HUES6 (cell line): ENCODE measurements at regions not wholly inside any gene's neighbourhood (a gene's known extent, or its start where the extent isn't known, plus 50 kb on each side); places are given as distances from the start of the nearest gene placed in this dataset.
"Not testable (repeated sequence)": the region's sequence is repeated elsewhere in the genome, so short reads cannot be mapped to it uniquely, and the experiment has no call there.

Experiments
- H3K27ac ChIP-seq: 2 replicates; pipeline ENCODE4 v1.7.0; 2013; ENCODE audit warnings: low read depth, mild to moderate bottlenecking, low read length, inconsistent platforms
- H3K27me3 ChIP-seq: 2 replicates; pipeline ENCODE4 v1.6.1; 2013; ENCODE audit warnings: low read length; ENCODE audit not compliant: control insufficient read depth, insufficient read depth
- H3K36me3 ChIP-seq: 2 replicates; pipeline ENCODE4 v1.6.1; 2013; ENCODE audit warnings: low read length; ENCODE audit not compliant: control insufficient read depth, insufficient read depth
- H3K4me1 ChIP-seq: 2 replicates; pipeline ENCODE4 v1.6.1; 2013; ENCODE audit warnings: low read length; ENCODE audit not compliant: control insufficient read depth, insufficient read depth
- H3K4me3 ChIP-seq: 2 replicates; pipeline ENCODE4 v1.5.1; 2013; ENCODE audit warnings: low read depth, low read length
- H3K9ac ChIP-seq: one replicate; pipeline ENCODE4 v1.6.1; 2013; ENCODE audit warnings: mild to moderate bottlenecking, low read length
- H3K9me3 ChIP-seq: 2 replicates; pipeline ENCODE4 v1.6.1; 2013; ENCODE audit warnings: low read depth, low read length; ENCODE audit not compliant: control insufficient read depth, insufficient read depth

DNA sequence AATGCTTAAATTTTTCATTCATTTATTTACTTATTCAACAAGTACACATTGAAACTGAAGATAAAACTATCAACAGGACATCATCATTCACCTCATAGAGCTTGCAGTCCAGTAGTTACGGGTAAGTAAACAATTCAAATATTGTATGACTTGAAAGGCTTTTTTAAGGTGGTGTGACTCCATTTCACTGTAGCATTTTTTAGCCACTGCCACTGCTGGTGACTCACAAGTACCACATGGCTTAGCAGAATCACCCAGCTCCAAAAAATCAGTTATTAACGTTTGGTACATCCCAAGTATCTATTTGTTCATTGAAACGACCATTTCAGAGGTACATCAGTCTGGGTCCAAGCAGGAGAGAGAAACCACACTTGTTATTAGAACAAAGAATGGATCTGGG is 427.9 kb upstream of the DDI1 start:
- no peak overlapping the region for H3K4me3 ChIP-seq
- no peaks in the 10 kb centered on the region; the same call in 1 of the 2 replicates for H3K9me3 ChIP-seq
- no peaks in the 10 kb centered on the region for H3K27me3 ChIP-seq
- no peak overlapping the region for H3K27ac ChIP-seq
- H3K4me1 ChIP-seq = no peaks in the 10 kb centered on the region; the same call in 1 of the 2 replicates
- no peak overlapping the region for H3K9ac ChIP-seq
- H3K36me3 ChIP-seq = no peaks in the 10 kb centered on the region

DNA sequence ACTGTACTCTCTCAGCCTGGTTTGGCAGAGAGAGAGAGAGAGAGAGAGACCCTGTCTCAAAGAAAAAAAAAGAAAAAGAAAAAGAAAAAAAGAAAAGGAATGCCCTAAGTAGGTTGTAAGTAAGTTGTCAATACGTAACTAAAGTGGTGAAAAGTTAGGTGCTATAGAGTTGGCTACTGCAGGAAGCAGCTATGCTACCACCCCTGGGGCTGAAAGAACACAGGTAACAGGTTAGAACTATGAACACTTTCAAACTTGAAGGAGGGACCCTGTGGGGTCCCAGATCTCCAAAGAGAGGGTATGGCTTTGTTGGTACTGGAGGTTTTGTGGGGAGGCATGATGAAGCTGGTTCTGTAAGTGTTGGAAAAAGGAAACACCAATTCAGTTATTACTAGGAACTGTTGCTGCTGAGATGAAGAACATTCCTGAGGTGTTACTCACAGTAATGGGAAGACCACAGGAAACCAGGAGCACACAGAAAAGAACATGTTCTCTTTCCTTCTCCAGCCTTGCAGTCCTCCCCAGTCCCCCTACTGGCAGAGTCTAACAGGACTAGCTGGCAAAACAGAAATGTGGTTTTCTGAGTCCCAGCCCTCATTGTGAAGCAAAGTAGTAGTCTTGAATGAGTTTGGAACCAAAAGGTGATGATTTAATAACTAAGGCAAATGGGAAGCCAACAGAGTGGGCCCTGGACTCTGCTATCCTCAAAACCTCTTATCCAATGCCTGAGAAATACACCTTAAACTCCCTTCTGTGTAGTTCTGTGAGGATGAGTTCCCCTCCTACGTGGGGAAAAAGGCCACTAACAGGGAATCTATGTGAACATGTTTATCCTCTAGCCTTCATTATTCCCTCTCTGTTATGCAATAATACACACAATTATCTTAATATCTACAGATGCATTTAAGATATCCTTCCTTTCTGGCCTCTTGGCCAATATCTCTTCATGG is 427.0 kb upstream of the DDI1 start:
- Histone ChIP-seq H3K9ac (no peak overlapping the region), H3K9me3 (no peaks in the 10 kb centered on the region; the same call in 1 of the 2 replicates), H3K4me1 (no peaks in the 10 kb centered on the region; the same call in 1 of the 2 replicates), H3K36me3 (no peaks in the 10 kb centered on the region), H3K27me3 (no peaks in the 10 kb centered on the region), H3K27ac (no peak overlapping the region), H3K4me3 (no peak overlapping the region)

DNA sequence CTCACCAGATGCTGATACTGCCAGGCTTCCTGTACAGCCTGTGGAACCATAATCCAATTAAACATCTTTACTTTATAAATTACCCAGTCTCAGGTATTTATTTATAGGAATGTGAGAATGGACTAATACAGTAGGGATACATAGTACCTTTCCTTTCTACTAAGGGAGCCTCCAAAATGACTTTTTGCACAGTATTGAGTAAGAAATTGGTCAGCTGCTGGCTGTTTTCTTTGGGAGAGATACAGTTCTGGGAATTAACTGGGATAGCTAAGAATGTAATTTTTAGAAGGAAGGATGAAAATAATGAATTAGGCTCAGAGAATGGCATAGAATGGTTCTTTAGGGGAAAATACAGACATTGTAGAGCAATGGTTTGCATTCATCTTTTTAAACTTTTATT is 426.0 kb upstream of the DDI1 start:
- H3K36me3 ChIP-seq = no peaks in the 10 kb centered on the region
- no peak overlapping the region for H3K4me3 ChIP-seq
- H3K9me3 ChIP-seq = no peaks in the 10 kb centered on the region; the same call in 1 of the 2 replicates
- H3K9ac ChIP-seq = no peak overlapping the region
- H3K27ac ChIP-seq = no peak overlapping the region
- no peaks in the 10 kb centered on the region for H3K27me3 ChIP-seq
- no peaks in the 10 kb centered on the region; the same call in 1 of the 2 replicates for H3K4me1 ChIP-seq

DNA sequence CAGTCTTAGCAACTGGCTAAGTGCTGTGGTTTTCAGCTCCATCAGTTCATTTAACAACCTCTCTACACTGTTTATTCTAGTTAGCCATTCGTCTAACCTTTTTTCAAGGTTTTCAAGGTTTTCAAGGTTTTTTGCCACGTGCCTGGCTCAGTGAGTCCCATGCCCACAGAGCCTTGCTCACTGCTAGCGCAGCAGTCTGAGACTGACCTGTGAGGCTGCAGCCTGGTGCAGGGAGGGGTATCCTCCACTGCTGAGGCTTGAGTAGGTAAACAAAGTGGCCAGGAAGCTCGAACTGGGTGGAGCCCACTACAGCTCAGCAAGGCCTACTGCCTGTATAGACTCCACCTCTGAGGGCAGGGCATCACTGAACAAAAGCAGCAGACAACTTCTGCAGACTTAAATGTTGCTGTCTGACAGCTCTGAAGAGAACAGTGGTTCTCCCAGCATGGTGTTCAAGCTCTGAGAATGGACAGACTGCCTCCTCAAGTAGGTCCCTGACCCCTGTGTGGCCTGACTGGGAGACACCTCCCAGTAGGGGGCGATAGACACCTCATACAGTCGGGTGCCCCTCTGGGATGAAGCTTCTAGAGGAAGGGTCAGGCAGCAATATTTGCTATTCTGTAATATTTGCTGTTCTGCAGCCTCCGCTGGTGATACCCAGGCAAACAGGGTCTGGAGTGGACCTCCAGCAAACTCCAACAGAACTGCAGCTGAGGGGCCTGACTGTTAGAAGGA is 424.7 kb upstream of the DDI1 start:
- not testable (repeated sequence) for H3K9ac ChIP-seq, H3K4me1 ChIP-seq, H3K27me3 ChIP-seq

DNA sequence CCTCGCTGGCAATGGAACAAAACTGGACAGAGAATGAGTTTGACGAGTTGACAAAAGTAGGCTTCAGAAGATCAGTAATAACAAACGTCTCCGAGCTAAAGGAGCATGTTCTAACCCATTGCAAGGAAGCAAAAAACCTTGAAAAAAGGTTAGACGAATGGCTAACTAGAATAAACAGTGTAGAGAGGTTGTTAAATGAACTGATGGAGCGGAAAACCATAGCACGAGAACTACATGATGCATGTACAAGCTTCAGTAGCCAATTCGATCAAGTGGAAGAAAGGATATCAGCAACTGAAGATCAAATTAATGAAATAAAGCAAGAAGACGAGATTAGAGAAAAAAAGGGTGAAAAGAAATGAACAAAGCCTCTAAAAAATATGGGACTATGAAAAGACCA is 424.0 kb upstream of the DDI1 start:
- H3K27me3 ChIP-seq, H3K9me3 ChIP-seq, H3K4me3 ChIP-seq, H3K36me3 ChIP-seq, H3K9ac ChIP-seq, H3K4me1 ChIP-seq, H3K27ac ChIP-seq: not testable (repeated sequence)

More for the DNA sequence above, 424.7 kb upstream of the DDI1 start:
- H3K36me3 ChIP-seq, H3K27ac ChIP-seq, H3K4me3 ChIP-seq, H3K9me3 ChIP-seq: not testable (repeated sequence)

DNA sequence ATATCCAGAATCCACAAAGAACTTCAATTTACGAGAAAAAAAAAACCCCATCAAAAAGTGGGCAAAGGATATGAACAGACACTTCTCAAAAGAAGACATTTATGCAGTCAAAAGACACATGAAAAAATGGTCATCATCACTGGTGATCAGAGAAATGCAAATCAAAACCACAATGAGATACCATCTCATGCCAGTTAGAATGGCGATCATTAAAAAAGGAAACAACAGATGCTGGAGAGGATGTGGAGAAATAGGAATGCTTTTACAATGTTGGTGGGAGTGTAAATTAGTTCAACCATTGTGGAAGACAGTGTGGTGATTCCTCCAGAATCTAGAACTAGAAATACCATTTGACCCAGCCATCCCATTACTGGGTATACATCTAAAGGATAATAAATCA is 419.9 kb upstream of the DDI1 start:
- H3K36me3 ChIP-seq, H3K27me3 ChIP-seq, H3K4me1 ChIP-seq, H3K9ac ChIP-seq, H3K4me3 ChIP-seq, H3K9me3 ChIP-seq, H3K27ac ChIP-seq: not testable (repeated sequence)

DNA sequence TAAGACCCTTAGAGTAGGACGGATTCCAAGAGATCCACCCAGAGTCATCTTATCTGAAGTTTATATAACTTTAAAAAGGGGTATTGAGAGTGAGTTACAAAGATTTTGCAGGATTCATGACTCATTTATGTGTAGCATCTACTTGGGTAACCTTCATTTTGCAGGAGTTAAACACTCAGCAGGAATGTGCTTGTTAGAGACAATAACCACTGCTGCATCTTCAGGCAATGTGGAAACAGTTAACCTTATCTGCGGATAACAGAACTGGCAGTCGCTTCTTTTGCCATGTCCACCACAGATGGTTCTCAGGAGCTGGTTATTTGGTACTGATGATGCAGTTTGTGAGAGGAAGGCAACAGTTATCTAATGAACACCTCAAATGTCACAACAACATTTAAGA is 417.9 kb upstream of the DDI1 start:
- no peak overlapping the region for H3K27ac ChIP-seq
- H3K9ac ChIP-seq = no peak overlapping the region
- no peaks in the 10 kb centered on the region for H3K27me3 ChIP-seq
- H3K36me3 ChIP-seq = no peaks in the 10 kb centered on the region
- no peak overlapping the region for H3K4me3 ChIP-seq
- no peaks in the 10 kb centered on the region for H3K9me3 ChIP-seq
- no peaks in the 10 kb centered on the region for H3K4me1 ChIP-seq

DNA sequence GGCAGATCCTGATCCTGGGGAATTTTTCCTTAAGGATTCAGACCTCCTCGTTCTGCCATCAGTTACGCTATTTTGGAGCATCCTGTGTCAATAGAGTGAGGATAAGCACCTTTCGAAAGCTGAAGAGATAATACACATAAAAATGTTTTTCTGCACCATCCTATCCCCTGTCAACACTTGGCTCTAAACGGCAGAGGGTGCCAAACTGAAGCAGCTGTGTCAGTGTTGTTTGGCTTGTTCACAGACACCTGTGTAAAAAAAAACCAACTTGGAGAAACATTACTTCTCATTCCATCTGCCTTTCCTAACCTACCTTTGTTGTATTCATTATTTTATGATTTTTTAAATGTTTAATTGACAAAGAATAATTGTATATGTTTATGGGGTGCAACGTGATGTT is 417.0 kb upstream of the DDI1 start:
- H3K27ac ChIP-seq = no peak overlapping the region
- no peaks in the 10 kb centered on the region for H3K27me3 ChIP-seq
- H3K4me1 ChIP-seq = no peaks in the 10 kb centered on the region
- no peak overlapping the region for H3K4me3 ChIP-seq
- H3K9ac ChIP-seq = no peak overlapping the region
- no peaks in the 10 kb centered on the region for H3K36me3 ChIP-seq
- H3K9me3 ChIP-seq = no peaks in the 10 kb centered on the region

DNA sequence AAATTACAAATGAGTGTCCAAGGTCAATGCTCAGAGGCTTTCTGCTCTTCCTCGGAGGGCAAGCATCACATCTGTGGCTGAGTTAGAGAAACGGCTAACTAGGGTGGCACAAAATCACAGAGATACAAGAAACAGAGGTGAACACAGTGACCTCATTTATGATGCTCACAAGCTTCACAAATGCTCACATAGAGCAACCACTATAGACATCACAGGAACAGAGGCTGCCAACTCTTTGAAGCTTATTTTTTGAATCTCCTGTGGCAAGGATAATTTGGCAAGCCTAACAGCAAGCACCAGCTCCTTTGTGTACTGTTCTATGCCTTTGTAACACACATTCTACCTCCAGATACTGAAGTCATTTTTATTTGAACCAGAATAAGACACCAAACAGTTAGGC is 416.5 kb upstream of the DDI1 start:
- H3K9ac ChIP-seq = no peak overlapping the region
- no peaks in the 10 kb centered on the region for H3K27me3 ChIP-seq
- peaks cover 1% of the 10 kb centered on the region; the same call in 1 of the 2 replicates for H3K4me1 ChIP-seq
- H3K36me3 ChIP-seq = no peaks in the 10 kb centered on the region
- H3K4me3 ChIP-seq = no peak overlapping the region
- no peak overlapping the region for H3K27ac ChIP-seq
- no peaks in the 10 kb centered on the region for H3K9me3 ChIP-seq

DNA sequence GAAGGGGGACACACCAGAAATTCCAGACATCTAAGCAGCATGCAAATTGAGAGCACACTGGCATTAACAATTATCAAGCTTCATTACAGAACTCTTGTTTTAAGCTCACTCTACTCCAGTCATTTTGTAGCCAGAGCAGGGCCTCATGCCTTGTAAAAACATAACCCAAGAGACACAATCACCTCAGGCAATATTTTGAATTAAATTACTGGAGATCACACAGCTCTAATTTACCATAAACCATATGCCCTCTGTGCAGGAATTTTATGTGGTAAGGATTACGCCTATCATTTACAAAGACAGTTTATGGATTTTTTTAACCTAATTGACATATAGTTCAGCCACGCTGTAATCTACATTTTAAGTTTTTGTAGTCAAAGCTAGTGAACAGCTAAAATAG is 414.1 kb upstream of the DDI1 start:
- Histone ChIP-seq H3K27ac (no peak overlapping the region), H3K36me3 (no peaks in the 10 kb centered on the region), H3K27me3 (no peaks in the 10 kb centered on the region), H3K9ac (no peak overlapping the region), H3K4me3 (no peak overlapping the region), H3K4me1 (peaks cover 15% of the 10 kb centered on the region), H3K9me3 (no peaks in the 10 kb centered on the region)

DNA sequence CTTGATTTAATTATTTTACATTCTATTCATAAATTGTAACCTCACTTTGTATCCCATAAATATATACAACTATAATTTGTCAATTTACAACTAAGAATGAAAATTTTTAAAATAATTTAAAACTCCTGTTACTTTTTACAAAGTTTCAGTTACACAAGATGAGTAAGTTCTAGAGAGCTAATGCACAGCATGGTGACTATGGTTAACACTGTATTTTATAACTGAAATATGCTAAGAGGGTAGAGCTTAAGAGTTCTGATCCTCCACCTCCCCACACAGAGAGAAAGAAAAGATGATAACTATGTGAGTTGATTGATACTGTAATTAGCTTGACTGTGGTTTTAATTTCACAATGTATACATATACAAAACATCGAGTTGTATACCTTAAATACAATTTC is 412.5 kb upstream of the DDI1 start:
- Histone ChIP-seq H3K27ac (no peak overlapping the region), H3K36me3 (no peaks in the 10 kb centered on the region), H3K27me3 (no peaks in the 10 kb centered on the region), H3K9ac (no peak overlapping the region), H3K4me1 (peaks cover 15% of the 10 kb centered on the region), H3K9me3 (no peaks in the 10 kb centered on the region), H3K4me3 (no peak overlapping the region)
